Fibroblast of lung (primary cell): ENCODE measurements at regions not wholly inside any gene's neighbourhood (a gene's known extent, or its start where the extent isn't known, plus 50 kb on each side); places are given as distances from the start of the nearest gene placed in this dataset.

Experiments used
- DNase-seq, 2 donors: peaks; one replicate each; pipeline versions ENCODE4 v3.0.0 to v3.0.0-alpha.2; 2010; ENCODE audit warnings: low read depth in 2 of 2
- H2AFZ ChIP-seq: 2 replicates; pipeline ENCODE4 v1.5.1; 2012; ENCODE audit warnings: low read length, control low read depth, inconsistent platforms
- H3K27ac ChIP-seq: 2 replicates; pipeline ENCODE4 v1.5.1; 2011; ENCODE audit warnings: low read length, control low read depth; ENCODE audit not compliant: insufficient read depth
- H3K27me3 ChIP-seq: 2 replicates; pipeline ENCODE4 v1.5.1; 2011; ENCODE audit warnings: mild to moderate bottlenecking, low read length; ENCODE audit not compliant: control insufficient read depth, insufficient read depth
- H3K36me3 ChIP-seq: 2 replicates; pipeline ENCODE4 v1.5.1; 2011; ENCODE audit warnings: low read length; ENCODE audit not compliant: control insufficient read depth, insufficient read depth
- H3K4me1 ChIP-seq: 2 replicates; pipeline ENCODE4 v1.5.1; 2011; ENCODE audit warnings: low read length; ENCODE audit not compliant: control insufficient read depth, insufficient read depth; ENCODE audit errors: extremely low read depth
- H3K4me2 ChIP-seq: 2 replicates; pipeline ENCODE4 v1.5.1; 2011; ENCODE audit warnings: low read length, control low read depth; ENCODE audit not compliant: insufficient read depth; ENCODE audit errors: extremely low read depth
- H3K4me3 ChIP-seq, 4 experiments: fragments of 200-600 bp in 1 of 4; sonication (generic) in 1 of 4; replicated peaks in 1 of 4; 2 replicates each; pipeline ENCODE4 v1.5.1; 2011 to 2016; ENCODE audit warnings: low read length in 4 of 4, low read depth in 3 of 4, mild to moderate bottlenecking in 3 of 4, control low read depth in 2 of 4, inconsistent platforms in 1 of 4, mixed read lengths in 1 of 4; ENCODE audit not compliant: insufficient read depth in 1 of 4; ENCODE audit errors: control extremely low read depth in 1 of 4
- H3K79me2 ChIP-seq: 2 replicates; pipeline ENCODE4 v1.5.1; 2012; ENCODE audit warnings: mild to moderate bottlenecking, low read length, inconsistent platforms; ENCODE audit not compliant: control insufficient read depth, insufficient read depth
- H3K9ac ChIP-seq: 2 replicates; pipeline ENCODE4 v1.5.1; 2011; ENCODE audit warnings: mild to moderate bottlenecking, low read length, control low read depth; ENCODE audit not compliant: insufficient read depth
- H3K9me3 ChIP-seq: 2 replicates; pipeline ENCODE4 v1.5.1; 2012; ENCODE audit warnings: low read depth, low read length; ENCODE audit not compliant: control insufficient read depth, insufficient read depth
- H4K20me1 ChIP-seq: 2 replicates; pipeline ENCODE4 v1.5.1; 2011; ENCODE audit warnings: low read length; ENCODE audit not compliant: control insufficient read depth, insufficient read depth; ENCODE audit errors: extremely low read depth
- EZH2 ChIP-seq: IDR thresholded peaks from 2 replicates; pipeline ENCODE4 v1.5.1; 2012; ENCODE audit warnings: low read length, control low read depth, mild to moderate bottlenecking; ENCODE audit errors: missing control alignments
- TF ChIP-seq, protein P1 (sequence below), 2 donors: IDR thresholded peaks in 1 of 2; conservative IDR thresholded peaks in 1 of 2; 1 replicate in 1 of 2; 2 replicates in 1 of 2; pipeline ENCODE4 v1.5.1; 2011 to 2012; ENCODE audit warnings: low read length in 2 of 2, control low read depth in 1 of 2, inconsistent platforms in 1 of 2, low read depth in 1 of 2, mild to moderate bottlenecking in 1 of 2

DNA sequence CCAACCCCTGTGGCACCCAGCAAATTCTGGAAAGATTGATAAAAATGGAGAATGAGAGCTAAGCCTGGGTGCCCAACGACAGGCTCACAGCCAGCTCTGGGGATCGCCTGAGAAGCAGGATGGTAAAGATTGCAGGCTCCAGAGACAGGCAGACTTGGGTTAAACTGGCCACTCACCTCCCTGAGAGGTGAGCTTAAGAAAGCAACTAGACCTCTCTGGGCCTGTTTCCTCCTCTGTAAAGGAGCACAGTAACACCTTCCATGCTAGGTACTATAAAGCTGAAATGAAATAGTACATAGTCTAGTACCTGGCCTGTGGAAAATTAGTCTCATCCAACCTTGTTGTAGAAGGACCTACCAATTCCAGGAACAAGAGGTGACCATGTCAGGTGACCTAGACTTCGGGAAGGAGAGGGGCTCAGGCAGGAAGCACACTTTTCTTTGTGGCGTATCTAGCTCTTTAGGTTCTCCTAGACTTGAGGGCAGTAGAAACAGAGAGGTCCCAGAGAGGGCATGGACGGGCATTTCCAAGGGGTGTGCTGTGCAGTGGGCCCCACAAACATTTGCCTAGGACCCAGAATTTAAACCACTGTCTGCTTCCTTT, 142.8 kb upstream of the MYLIP start:
- no peaks in the 10 kb centered on the region for H3K4me1 ChIP-seq
- H3K27me3 ChIP-seq = no peaks in the 10 kb centered on the region
- H3K4me2 ChIP-seq = no peak overlapping the region
- H3K27ac ChIP-seq = no peak overlapping the region
- H3K9ac ChIP-seq = no peak overlapping the region
- TF ChIP-seq EZH2 = no peak
- TF ChIP-seq, protein P1, sequence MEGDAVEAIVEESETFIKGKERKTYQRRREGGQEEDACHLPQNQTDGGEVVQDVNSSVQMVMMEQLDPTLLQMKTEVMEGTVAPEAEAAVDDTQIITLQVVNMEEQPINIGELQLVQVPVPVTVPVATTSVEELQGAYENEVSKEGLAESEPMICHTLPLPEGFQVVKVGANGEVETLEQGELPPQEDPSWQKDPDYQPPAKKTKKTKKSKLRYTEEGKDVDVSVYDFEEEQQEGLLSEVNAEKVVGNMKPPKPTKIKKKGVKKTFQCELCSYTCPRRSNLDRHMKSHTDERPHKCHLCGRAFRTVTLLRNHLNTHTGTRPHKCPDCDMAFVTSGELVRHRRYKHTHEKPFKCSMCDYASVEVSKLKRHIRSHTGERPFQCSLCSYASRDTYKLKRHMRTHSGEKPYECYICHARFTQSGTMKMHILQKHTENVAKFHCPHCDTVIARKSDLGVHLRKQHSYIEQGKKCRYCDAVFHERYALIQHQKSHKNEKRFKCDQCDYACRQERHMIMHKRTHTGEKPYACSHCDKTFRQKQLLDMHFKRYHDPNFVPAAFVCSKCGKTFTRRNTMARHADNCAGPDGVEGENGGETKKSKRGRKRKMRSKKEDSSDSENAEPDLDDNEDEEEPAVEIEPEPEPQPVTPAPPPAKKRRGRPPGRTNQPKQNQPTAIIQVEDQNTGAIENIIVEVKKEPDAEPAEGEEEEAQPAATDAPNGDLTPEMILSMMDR (conservative IDR thresholded peaks at IDR 0.05 in 1 of 2, IDR thresholded peaks at IDR 0.05 in 1 of 2; ENCODE audit: low read depth in 1 of 2, low read length in 2 of 2) = no peak
- no peak overlapping the region for H2AFZ ChIP-seq
- H3K4me3 ChIP-seq = no peak overlapping the region
- H3K79me2 ChIP-seq = no peaks in the 10 kb centered on the region
- H3K9me3 ChIP-seq = no peaks in the 10 kb centered on the region
- H3K36me3 ChIP-seq = no peaks in the 10 kb centered on the region
- H4K20me1 ChIP-seq = no peaks in the 10 kb centered on the region
- DNase-seq = no peak

DNA sequence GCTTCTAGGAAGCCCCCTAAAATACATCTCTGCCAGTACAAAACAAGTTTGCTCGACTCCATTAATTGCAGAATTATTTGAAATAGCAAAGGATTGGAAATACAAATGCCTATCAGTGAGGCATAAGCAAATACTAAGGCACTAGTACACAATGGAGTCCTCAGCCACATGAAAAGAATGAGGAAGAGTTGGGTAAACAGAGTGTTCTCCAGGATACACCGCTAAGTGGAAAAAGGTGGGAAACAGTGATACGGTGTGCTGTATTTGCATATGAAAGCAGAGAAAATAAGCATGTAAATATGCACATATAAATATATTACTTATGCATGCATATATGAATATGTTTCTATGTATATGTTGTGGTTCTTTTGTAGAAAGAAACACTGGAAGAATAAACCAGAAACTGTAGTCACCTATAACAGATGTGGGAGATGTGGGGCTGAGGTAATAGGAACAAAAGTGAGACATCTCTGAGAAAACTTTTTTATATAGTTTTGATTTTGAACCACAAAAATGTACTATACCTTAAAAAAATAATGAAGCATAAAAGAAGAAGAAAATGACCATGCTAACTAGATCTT, 143.4 kb upstream of the MYLIP start:
- no peaks in the 10 kb centered on the region for H3K36me3 ChIP-seq
- no peak overlapping the region for H3K27ac ChIP-seq
- no peak overlapping the region for H3K4me2 ChIP-seq
- no peaks in the 10 kb centered on the region for H3K79me2 ChIP-seq
- no peak overlapping the region for H3K4me3 ChIP-seq
- no peak for TF ChIP-seq EZH2
- TF ChIP-seq, protein P1 (conservative IDR thresholded peaks at IDR 0.05 in 1 of 2, IDR thresholded peaks at IDR 0.05 in 1 of 2; ENCODE audit: low read depth in 1 of 2, low read length in 2 of 2) = no peak
- H2AFZ ChIP-seq = no peak overlapping the region
- no peak for DNase-seq
- H4K20me1 ChIP-seq = no peaks in the 10 kb centered on the region
- H3K4me1 ChIP-seq = no peaks in the 10 kb centered on the region
- no peaks in the 10 kb centered on the region for H3K9me3 ChIP-seq
- no peaks in the 10 kb centered on the region for H3K27me3 ChIP-seq
- no peak overlapping the region for H3K9ac ChIP-seq

DNA sequence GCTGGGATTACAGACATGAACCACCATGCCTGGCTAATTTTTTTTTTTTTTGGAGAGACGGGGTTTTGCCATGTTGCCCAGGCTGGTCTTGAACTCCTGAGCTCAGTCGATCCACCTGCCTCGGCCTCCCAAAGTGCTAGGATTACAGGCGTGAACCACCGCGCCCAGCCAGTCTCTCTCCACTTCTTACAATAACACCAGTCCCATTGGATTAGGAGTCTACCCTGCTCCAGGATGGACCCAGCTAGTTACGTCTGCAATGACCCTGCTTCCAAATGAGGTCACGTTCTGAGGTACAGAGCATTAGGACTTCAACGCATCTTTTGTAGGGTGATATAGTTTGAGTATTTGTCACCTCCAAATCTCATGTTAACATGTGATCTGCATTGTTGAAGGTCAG, 146.9 kb upstream of the MYLIP start:
- Histone ChIP-seq H3K9me3 (no peaks in the 10 kb centered on the region), H3K27me3 (no peaks in the 10 kb centered on the region), H3K4me2 (no peak overlapping the region), H4K20me1 (no peaks in the 10 kb centered on the region), H3K79me2 (no peaks in the 10 kb centered on the region), H2AFZ (no peak overlapping the region), H3K4me1 (no peaks in the 10 kb centered on the region), H3K36me3 (no peaks in the 10 kb centered on the region), H3K4me3 (no peak overlapping the region), H3K27ac (no peak overlapping the region), H3K9ac (no peak overlapping the region)
- no peak for TF ChIP-seq EZH2
- TF ChIP-seq, protein P1 (conservative IDR thresholded peaks at IDR 0.05 in 1 of 2, IDR thresholded peaks at IDR 0.05 in 1 of 2; ENCODE audit: low read depth in 1 of 2, low read length in 2 of 2) = no peak
- DNase-seq = no peak
